ENCODE measurements at regions not wholly inside any gene's neighbourhood (a gene's known extent, or its start where the extent isn't known, plus 50 kb on each side); places are given as distances from the start of the nearest gene placed in this dataset.

GRCh38 chr5:3220638-3221288 is 374.9 kb upstream of the IRX1 start (continued):
- no peak for TF ChIP-seq ZNF462 (CRISPR knock-in tag; IDR thresholded peaks at IDR 0.05)

GRCh38 chr5:3220201-3220600 is 375.4 kb upstream of the IRX1 start:
- H3K36me3 ChIP-seq (ENCODE audit: insufficient read depth): no peaks in the 10 kb centered on the region
- no peak for DNase-seq (ENCODE audit: low spot score)
- H3K27me3 ChIP-seq (ENCODE audit: insufficient read depth): no peaks in the 10 kb centered on the region
- Mint-ChIP-seq H3K27ac (no peak overlapping the region), H3K36me3 (ENCODE audit: low read depth) (no peaks in the 10 kb centered on the region; the same call in 2 of the 3 replicates), H3K27me3 (ENCODE audit: insufficient read depth, low read depth, poor library complexity) (peaks cover 4% of the 10 kb centered on the region), H3K4me3 (no peak overlapping the region), H3K4me1 (no peaks in the 10 kb centered on the region), H3K9me3 (no peaks in the 10 kb centered on the region; the same call in 1 of the 3 replicates)
- no peak overlapping the region for H3K4me3 ChIP-seq
- H2AFZ ChIP-seq: no peak overlapping the region
- H3K4me2 ChIP-seq: no peak overlapping the region
- no peaks in the 10 kb centered on the region for H3F3A ChIP-seq (replicated peaks; ENCODE audit: low read depth)
- H3K79me2 ChIP-seq (replicated peaks; ENCODE audit: insufficient read depth): no peaks in the 10 kb centered on the region
- H4K20me1 ChIP-seq (replicated peaks; ENCODE audit: insufficient read depth): no peaks in the 10 kb centered on the region
- H3K27ac ChIP-seq (ENCODE audit: low read depth): no peak overlapping the region
- no peaks in the 10 kb centered on the region for H3K9me2 ChIP-seq (ENCODE audit: insufficient read depth)
- no peak for ATAC-seq
- H3K4me1 ChIP-seq (ENCODE audit: insufficient read depth): no peaks in the 10 kb centered on the region
- TF ChIP-seq POLR2AphosphoS5 (IDR thresholded peaks at IDR 0.05; ENCODE audit: low read depth) (no peak), JUNB (IDR thresholded peaks at IDR 0.05; ENCODE audit: unreplicated experiment) (no peak), EZH2 (IDR thresholded peaks at IDR 0.05; ENCODE audit: low read depth, unreplicated experiment) (no peak), STAT1 (IDR thresholded peaks at IDR 0.05; ENCODE audit: unreplicated experiment) (no peak), NANOG (IDR thresholded peaks at IDR 0.05; ENCODE audit: borderline replicate concordance) (no peak), ETS1 (IDR thresholded peaks at IDR 0.05) (no peak), REST (IDR thresholded peaks at IDR 0.05; ENCODE audit: unreplicated experiment) (no peak), ZNF331 (CRISPR knock-in tag; IDR thresholded peaks at IDR 0.05; ENCODE audit: low read depth) (no peak), EZH2phosphoT487 (IDR thresholded peaks at IDR 0.05; ENCODE audit: unreplicated experiment) (no peak)
